CD4-positive, alpha-beta T cell (primary cell): ENCODE measurements at regions not wholly inside any gene's neighbourhood (a gene's known extent, or its start where the extent isn't known, plus 50 kb on each side); places are given as distances from the start of the nearest gene placed in this dataset.

Experiments used
- ATAC-seq: fragments of 200-7000 bp; cut with Tn5 transposase; one replicate; pipeline ENCODE4 v1.10.0; 2022; ENCODE audit warnings: mild to moderate bottlenecking; ENCODE audit not compliant: poor library complexity
- CTCF ChIA-PET: fragments of 350-600 bp; sonication (Branson Sonifier 250); formaldehyde crosslinking; loops from one replicate; lab custom pipeline; 2021; ENCODE audit warnings: antibody characterized with exemption, inconsistent platforms; lab: Charles Lee
- POLR2A ChIA-PET: fragments of 350-600 bp; sonication (Branson Sonifier 250); formaldehyde crosslinking; loops from one replicate; lab custom pipeline; 2021; ENCODE audit warnings: antibody characterized with exemption, inconsistent platforms; lab: Charles Lee
- DNase-seq, 14 experiments: peaks; one replicate each; pipeline ENCODE4 v3.0.0-alpha.2; 2013 to 2020; ENCODE audit warnings: mixed read lengths in 2 of 14
- H3K27ac ChIP-seq, 2 donors: one replicate each; pipeline versions ENCODE4 v1.5.1 to v1.7.0; 2013; ENCODE audit warnings: low read length in 2 of 2, low read depth in 1 of 2, mild to moderate bottlenecking in 1 of 2
- H3K27me3 ChIP-seq, 2 experiments: 1 replicate in 1 of 2; 2 replicates in 1 of 2; pipeline versions ENCODE4 v1.6.1 to v1.7.0; 2013; ENCODE audit warnings: low read length in 2 of 2, control low read depth in 1 of 2, mild to moderate bottlenecking in 1 of 2, moderate library complexity in 1 of 2; ENCODE audit not compliant: insufficient read depth in 2 of 2, control insufficient read depth in 1 of 2
- H3K36me3 ChIP-seq: one replicate; pipeline ENCODE4 v1.6.1; 2013; ENCODE audit warnings: low read length, control low read depth; ENCODE audit not compliant: insufficient read depth
- H3K4me1 ChIP-seq: one replicate; pipeline ENCODE4 v1.6.1; 2013; ENCODE audit warnings: low read length, control low read depth; ENCODE audit not compliant: insufficient read depth
- H3K4me3 ChIP-seq: one replicate; pipeline ENCODE4 v1.5.1; 2013; ENCODE audit warnings: mild to moderate bottlenecking, low read length, moderate library complexity
- H3K9me3 ChIP-seq, 2 experiments: 1 replicate in 1 of 2; 2 replicates in 1 of 2; pipeline versions ENCODE4 v1.6.1 to v1.7.0; 2013; ENCODE audit warnings: low read length in 2 of 2, mild to moderate bottlenecking in 2 of 2, control low read depth in 1 of 2, moderate library complexity in 1 of 2; ENCODE audit not compliant: control insufficient read depth in 1 of 2, insufficient read depth in 1 of 2
- H3K27ac Mint-ChIP-seq: one replicate; pipeline ENCODE4 v1.8.0; 2020; ENCODE audit warnings: mixed read lengths
- H3K27me3 Mint-ChIP-seq: one replicate; pipeline ENCODE4 v1.8.0; 2021; ENCODE audit warnings: mixed read lengths
- H3K36me3 Mint-ChIP-seq: one replicate; pipeline ENCODE4 v1.8.0; 2021; ENCODE audit warnings: low read depth, mixed read lengths
- H3K4me1 Mint-ChIP-seq: one replicate; pipeline ENCODE4 v1.8.0; 2021; ENCODE audit warnings: low read depth, mixed read lengths
- H3K4me3 Mint-ChIP-seq: one replicate; pipeline ENCODE4 v1.8.0; 2020; ENCODE audit warnings: mild to moderate bottlenecking, mixed read lengths
- H3K9me3 Mint-ChIP-seq: one replicate; pipeline ENCODE4 v1.8.0; 2020; ENCODE audit warnings: mixed read lengths
- CTCF ChIP-seq: fragments of 200-600 bp; IDR thresholded peaks from one replicate; pipeline ENCODE4 v1.8.0; 2022; ENCODE audit warnings: antibody characterized with exemption, mild to moderate bottlenecking
- intact Hi-C, 2 experiments: fragments of 100-400 bp; cut with DNase I in 1 of 2; cut with micrococcal nuclease in 1 of 2; formaldehyde crosslinking; loops; one replicate each; pipeline versions ENCODE4 v1.15.1 to v1.9.0; 2023 to 2025; cut with DNase I, micrococcal nuclease

DNA sequence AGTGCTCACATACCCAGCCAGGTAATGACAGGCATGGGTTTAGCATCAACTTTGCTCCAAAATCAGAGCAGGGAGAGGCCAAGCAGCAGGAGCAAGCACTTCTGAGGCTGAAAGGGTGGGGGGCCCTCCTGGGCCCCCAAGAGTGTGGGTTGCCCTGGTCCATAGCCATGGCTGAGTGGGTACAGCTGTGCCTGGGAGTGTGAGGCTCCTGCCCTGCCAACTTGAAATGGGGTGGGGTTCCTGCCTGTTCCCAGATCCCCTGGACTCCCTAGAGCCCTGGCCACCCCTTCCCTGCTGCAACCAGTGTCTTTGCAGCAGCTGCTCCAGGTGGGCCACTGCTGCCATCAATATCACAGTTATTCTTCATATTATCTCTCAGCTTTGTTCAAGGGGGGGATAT lies 1224.2 kb upstream of the GJE1 start:
- no peak overlapping the region for H3K4me3 Mint-ChIP-seq
- no peaks in the 10 kb centered on the region for H3K4me1 Mint-ChIP-seq
- H3K4me1 ChIP-seq: no peaks in the 10 kb centered on the region

DNA sequence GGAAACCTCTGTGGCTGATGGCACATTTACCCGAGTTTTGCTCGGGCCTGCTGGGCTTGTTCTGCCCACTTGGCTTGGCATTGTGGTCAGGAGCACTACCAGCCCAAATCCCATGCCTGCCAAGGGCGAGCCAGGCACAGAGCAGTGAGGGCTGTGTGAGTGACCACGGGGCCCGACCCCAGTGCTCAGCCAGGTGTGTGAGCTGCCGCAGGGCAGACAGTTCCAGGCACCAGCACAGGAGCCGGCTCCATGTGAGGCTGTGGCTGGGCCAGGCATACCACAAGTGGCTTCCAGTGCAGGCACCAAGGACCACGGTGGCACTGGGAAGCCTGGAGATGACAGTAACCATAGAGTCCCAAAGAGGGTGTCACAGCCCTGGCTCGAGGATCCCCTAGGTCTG lies 1225.5 kb upstream of the GJE1 start:
- no peaks in the 10 kb centered on the region for H3K4me1 ChIP-seq
- H3K27ac Mint-ChIP-seq: no peak overlapping the region
- H3K4me1 Mint-ChIP-seq: no peaks in the 10 kb centered on the region
- ATAC-seq (no peak), DNase-seq (no peak)
- no peak overlapping the region for H3K4me3 Mint-ChIP-seq
- intact Hi-C loops: no loop called here
- H3K9me3 Mint-ChIP-seq: no peaks in the 10 kb centered on the region
- H3K36me3 Mint-ChIP-seq: no peaks in the 10 kb centered on the region
- H3K36me3 ChIP-seq: no peaks in the 10 kb centered on the region
- H3K4me3 ChIP-seq: no peak overlapping the region
- H3K27ac ChIP-seq: no peak overlapping the region
- ChIA-PET CTCF (no interaction called here), POLR2A (no interaction called here)
- peaks cover 0 to 7% of the 10 kb centered on the region in 2 experiments for H3K9me3 ChIP-seq
- no peaks in the 10 kb centered on the region for H3K27me3 ChIP-seq
- no peaks in the 10 kb centered on the region for H3K27me3 Mint-ChIP-seq
- TF ChIP-seq CTCF: no peak

More for the DNA sequence above, 1224.2 kb upstream of the GJE1 start:
- DNase-seq (no peak), ATAC-seq (no peak)
- no peak overlapping the region for H3K27ac Mint-ChIP-seq
- no peaks in the 10 kb centered on the region for H3K27me3 Mint-ChIP-seq
- H3K36me3 Mint-ChIP-seq: no peaks in the 10 kb centered on the region
- Histone ChIP-seq H3K27me3 (no peaks in the 10 kb centered on the region), H3K27ac (no peak overlapping the region), H3K36me3 (no peaks in the 10 kb centered on the region), H3K4me3 (no peak overlapping the region), H3K9me3 (peaks cover 0 to 7% of the 10 kb centered on the region in 2 experiments)
- POLR2A ChIA-PET: no interaction called here
- intact Hi-C loops: no loop called here
- CTCF ChIA-PET: no interaction called here
- H3K9me3 Mint-ChIP-seq: no peaks in the 10 kb centered on the region
- no peak for TF ChIP-seq CTCF

- Histone ChIP-seq H3K27ac (no peak overlapping the region), H3K9me3 (peaks cover 6 to 11% of the 10 kb centered on the region in 2 experiments), H3K27me3 (no peaks in the 10 kb centered on the region), H3K4me3 (no peak overlapping the region), H3K36me3 (no peaks in the 10 kb centered on the region), H3K4me1 (no peaks in the 10 kb centered on the region)
- H3K9me3 Mint-ChIP-seq: peaks cover 4% of the 10 kb centered on the region
- no peak overlapping the region for H3K4me3 Mint-ChIP-seq
- no peaks in the 10 kb centered on the region for H3K4me1 Mint-ChIP-seq
- no peaks in the 10 kb centered on the region for H3K36me3 Mint-ChIP-seq
- no peak overlapping the region for H3K27ac Mint-ChIP-seq
- no peak for TF ChIP-seq CTCF
- CTCF ChIA-PET: no interaction called here
- POLR2A ChIA-PET: no interaction called here
- no peaks in the 10 kb centered on the region for H3K27me3 Mint-ChIP-seq
- ATAC-seq (no peak), DNase-seq (no peak)
- intact Hi-C loops: no loop called here
Observed at GRCh38 chr6:140905724-140906123, 1227.0 kb upstream of the GJE1 start.
